ENCODE measurements at regions not wholly inside any gene's neighbourhood (a gene's known extent, or its start where the extent isn't known, plus 50 kb on each side); places are given as distances from the start of the nearest gene placed in this dataset.

DNA sequence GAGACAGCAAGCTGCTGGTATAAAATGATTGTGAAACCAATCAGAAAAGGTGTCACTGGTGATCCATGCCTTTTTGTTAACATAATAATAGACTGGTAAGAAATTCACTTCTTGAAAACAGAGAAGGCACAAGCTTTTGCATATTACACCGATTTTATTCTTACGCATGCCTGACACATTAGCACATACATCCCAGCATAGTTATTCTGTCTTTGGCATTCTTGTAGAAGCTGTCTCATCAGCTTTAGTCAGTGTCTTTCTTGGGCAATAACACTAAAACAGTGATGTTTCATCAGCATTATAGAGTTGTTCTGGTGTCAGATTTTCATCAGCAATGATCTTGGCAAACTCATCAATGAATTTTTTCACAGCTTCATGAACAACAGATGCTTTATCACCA lies 283.4 kb upstream of the TMTC1 start:
- no peaks in the 10 kb centered on the region for H3F3A ChIP-seq (ENCODE audit: insufficient read depth)
- H3K9me2 ChIP-seq (ENCODE audit: insufficient read depth): no peaks in the 10 kb centered on the region
- H3K79me2 ChIP-seq (ENCODE audit: insufficient read depth): no peaks in the 10 kb centered on the region
- no peak overlapping the region for H3K27ac ChIP-seq
- no peak overlapping the region for H3K4me3 ChIP-seq
- H2AFZ ChIP-seq: no peak overlapping the region
- H3K9me3 ChIP-seq (ENCODE audit: low read depth): no peaks in the 10 kb centered on the region
- H4K20me1 ChIP-seq (ENCODE audit: insufficient read depth): no peaks in the 10 kb centered on the region
- no peak for TF ChIP-seq EZH2phosphoT487 (IDR thresholded peaks at IDR 0.05; ENCODE audit: insufficient read depth, low read depth)
- TF ChIP-seq EZH2 (IDR thresholded peaks at IDR 0.05; ENCODE audit: insufficient read depth, poor library complexity, severe bottlenecking): no peak
- in situ Hi-C loops (cut with MboI): no loop called here
- no peak overlapping the region for H3K4me2 ChIP-seq (ENCODE audit: unreplicated experiment)
- no peaks in the 10 kb centered on the region for H3K27me3 ChIP-seq (replicated peaks; ENCODE audit: insufficient read depth)
- H3K9ac ChIP-seq: no peak overlapping the region
- WGBS, 2 experiments (ENCODE audit: low coverage in 1 of 2, low lambda C conversion rate in 2 of 2, missing lambda C conversion rate in 2 of 2): 75 to 83% methylated on average over 2 of the region's 2 CpGs
- no peaks in the 10 kb centered on the region for H3K36me3 ChIP-seq (ENCODE audit: low read depth)
- DNase-seq: peak; percentile 64
- no peaks in the 10 kb centered on the region for H3K4me1 ChIP-seq (ENCODE audit: insufficient read depth)

DNA sequence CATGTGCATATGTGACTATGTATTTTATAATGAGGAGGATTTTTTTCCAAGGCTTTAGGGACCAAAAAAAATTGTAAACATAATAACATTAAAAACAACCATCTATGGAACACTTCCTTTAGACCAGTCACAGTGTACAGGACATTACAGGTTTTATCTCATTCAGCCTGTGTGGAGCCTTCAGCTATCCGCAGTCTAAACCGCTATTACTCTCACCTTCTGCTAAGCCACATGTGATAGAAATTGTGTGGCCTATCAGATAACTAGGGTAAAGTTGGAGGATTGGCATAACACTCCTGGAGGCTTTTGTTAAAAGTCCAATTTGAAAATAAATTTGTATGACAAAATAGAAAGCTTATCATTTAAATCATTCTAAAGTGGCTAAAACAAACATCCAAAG lies 281.2 kb upstream of the TMTC1 start:
- TF ChIP-seq EZH2phosphoT487 (IDR thresholded peaks at IDR 0.05; ENCODE audit: insufficient read depth, low read depth) (no peak), EZH2 (IDR thresholded peaks at IDR 0.05; ENCODE audit: insufficient read depth, poor library complexity, severe bottlenecking) (no peak)
- Histone ChIP-seq H3K36me3 (ENCODE audit: low read depth) (no peaks in the 10 kb centered on the region), H3K27ac (no peak overlapping the region), H3K4me3 (no peak overlapping the region), H3K79me2 (ENCODE audit: insufficient read depth) (no peaks in the 10 kb centered on the region), H3F3A (ENCODE audit: insufficient read depth) (no peaks in the 10 kb centered on the region), H3K9me2 (ENCODE audit: insufficient read depth) (no peaks in the 10 kb centered on the region), H3K27me3 (replicated peaks; ENCODE audit: insufficient read depth) (no peaks in the 10 kb centered on the region), H3K9ac (no peak overlapping the region), H3K4me2 (ENCODE audit: unreplicated experiment) (no peak overlapping the region), H2AFZ (no peak overlapping the region), H3K9me3 (ENCODE audit: low read depth) (no peaks in the 10 kb centered on the region), H4K20me1 (ENCODE audit: insufficient read depth) (no peaks in the 10 kb centered on the region), H3K4me1 (ENCODE audit: insufficient read depth) (no peaks in the 10 kb centered on the region)
- 81% methylated on average over 2 of the region's 2 CpGs for WGBS, 2 experiments (ENCODE audit: low coverage in 1 of 2, low lambda C conversion rate in 2 of 2, missing lambda C conversion rate in 2 of 2)
- in situ Hi-C loops (cut with MboI): no loop called here
- DNase-seq: no peak

DNA sequence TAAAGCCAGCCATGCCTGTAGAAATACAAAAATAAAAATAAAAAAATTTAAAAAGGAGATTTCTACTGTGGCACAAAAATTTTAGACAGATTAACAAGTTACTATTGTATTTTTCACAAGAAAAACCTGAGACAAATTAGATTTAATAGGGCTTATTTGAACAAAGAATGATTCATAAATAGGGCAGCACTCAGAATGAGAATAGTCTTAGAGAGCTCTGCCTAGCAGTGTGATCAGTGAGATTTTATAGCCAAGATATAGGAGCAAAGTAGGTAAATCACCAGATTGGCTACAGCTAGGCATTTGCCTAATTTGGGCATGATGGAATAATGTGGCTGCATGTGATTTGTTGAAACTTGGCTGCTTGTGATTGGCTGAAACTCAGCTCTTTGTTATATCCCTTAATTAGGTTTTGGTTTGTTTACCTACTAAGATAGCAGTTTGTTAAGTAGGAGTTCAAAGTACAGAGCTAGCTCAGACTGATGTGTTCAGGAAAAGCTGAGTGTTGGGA lies 279.7 kb upstream of the TMTC1 start:
- Histone ChIP-seq H3K27me3 (replicated peaks; ENCODE audit: insufficient read depth) (no peaks in the 10 kb centered on the region), H2AFZ (no peak overlapping the region), H4K20me1 (ENCODE audit: insufficient read depth) (no peaks in the 10 kb centered on the region), H3K4me1 (ENCODE audit: insufficient read depth) (no peaks in the 10 kb centered on the region), H3F3A (ENCODE audit: insufficient read depth) (no peaks in the 10 kb centered on the region), H3K4me3 (no peak overlapping the region), H3K36me3 (ENCODE audit: low read depth) (no peaks in the 10 kb centered on the region), H3K79me2 (ENCODE audit: insufficient read depth) (no peaks in the 10 kb centered on the region), H3K4me2 (ENCODE audit: unreplicated experiment) (no peak overlapping the region), H3K9me3 (ENCODE audit: low read depth) (no peaks in the 10 kb centered on the region), H3K9ac (no peak overlapping the region), H3K27ac (no peak overlapping the region), H3K9me2 (ENCODE audit: insufficient read depth) (no peaks in the 10 kb centered on the region)
- no peak for TF ChIP-seq EZH2 (IDR thresholded peaks at IDR 0.05; ENCODE audit: insufficient read depth, poor library complexity, severe bottlenecking)
- in situ Hi-C loops (cut with MboI): no loop called here
- DNase-seq: no peak

DNA sequence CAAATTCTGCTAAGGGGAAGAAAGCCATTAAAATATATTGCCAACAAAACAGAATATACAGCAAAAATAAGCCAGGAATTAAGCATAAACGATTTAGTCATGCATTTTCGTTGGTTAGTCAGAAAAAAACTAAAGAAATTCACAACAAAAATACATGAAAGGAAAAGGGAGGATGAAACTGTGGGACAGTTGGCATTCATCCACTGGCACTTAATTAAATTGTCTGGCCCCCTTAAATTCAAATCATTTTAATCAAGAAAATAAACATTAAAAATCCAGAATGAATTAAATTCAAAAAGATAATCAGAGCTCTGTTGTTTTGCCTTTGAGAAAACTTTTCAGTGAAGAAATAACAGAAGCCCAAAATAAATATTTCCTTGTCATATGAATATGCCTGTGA lies 264.6 kb upstream of the TMTC1 start:
- Histone ChIP-seq H3K4me2 (ENCODE audit: unreplicated experiment) (no peak overlapping the region), H3K27ac (no peak overlapping the region), H3K79me2 (ENCODE audit: insufficient read depth) (no peaks in the 10 kb centered on the region), H3K9me3 (ENCODE audit: low read depth) (no peaks in the 10 kb centered on the region), H3K9me2 (ENCODE audit: insufficient read depth) (no peaks in the 10 kb centered on the region), H3K36me3 (ENCODE audit: low read depth) (no peaks in the 10 kb centered on the region), H3F3A (ENCODE audit: insufficient read depth) (no peaks in the 10 kb centered on the region), H3K9ac (no peak overlapping the region), H3K27me3 (replicated peaks; ENCODE audit: insufficient read depth) (0 out of 2 replicates have a peak, but pooled peaks cover 3% of the 10 kb centered on the region), H3K4me1 (ENCODE audit: insufficient read depth) (no peaks in the 10 kb centered on the region), H2AFZ (no peak overlapping the region), H4K20me1 (ENCODE audit: insufficient read depth) (no peaks in the 10 kb centered on the region), H3K4me3 (no peak overlapping the region)
- WGBS, 2 experiments (ENCODE audit: low coverage in 1 of 2, low lambda C conversion rate in 2 of 2, missing lambda C conversion rate in 2 of 2): 73 to 74% methylated on average over 2 of the region's 2 CpGs
- TF ChIP-seq EZH2 (IDR thresholded peaks at IDR 0.05; ENCODE audit: insufficient read depth, poor library complexity, severe bottlenecking) (no peak), EZH2phosphoT487 (IDR thresholded peaks at IDR 0.05; ENCODE audit: insufficient read depth, low read depth) (no peak)
- in situ Hi-C loops (cut with MboI): no loop called here
- DNase-seq: no peak
